ENCODE measurements at regions not wholly inside any gene's neighbourhood (a gene's known extent, or its start where the extent isn't known, plus 50 kb on each side); places are given as distances from the start of the nearest gene placed in this dataset.
A peak's percentile ranks its signal among the peaks of the same experiment; 100 is the strongest.
"Not testable (repeated sequence)": the region's sequence is repeated elsewhere in the genome, so short reads cannot be mapped to it uniquely, and the experiment has no call there.

- DNase-seq: no peak
Observed at GRCh38 chr2:16357188-16357587, 308.4 kb downstream of the CYRIA start.

- DNase-seq: no peak
Observed at GRCh38 chr2:16351541-16351940, 314.1 kb downstream of the CYRIA start.

- DNase-seq: no peak
Observed at GRCh38 chr2:16351137-16351536, 314.5 kb downstream of the CYRIA start.

- DNase-seq: no peak
Observed at GRCh38 chr2:16350211-16350610, 315.4 kb downstream of the CYRIA start.

GRCh38 chr2:16349811-16350210 lies 315.8 kb downstream of the CYRIA start:
- no peak for DNase-seq

GRCh38 chr2:16348821-16349515 lies 316.7 kb downstream of the CYRIA start:
- no peak for DNase-seq

GRCh38 chr2:16346671-16347070 lies 319.0 kb downstream of the CYRIA start:
- no peak for DNase-seq

GRCh38 chr2:16345231-16345630 lies 320.4 kb downstream of the CYRIA start:
- DNase-seq: not testable (repeated sequence)

- no peak for DNase-seq
Observed at GRCh38 chr2:16339206-16339605, 326.4 kb downstream of the CYRIA start.

GRCh38 chr2:16338026-16338425 lies 327.6 kb downstream of the CYRIA start:
- DNase-seq: no peak

- no peak for DNase-seq
Observed at GRCh38 chr2:16336916-16337315, 328.7 kb downstream of the CYRIA start.

- no peak for DNase-seq
Observed at GRCh38 chr2:16336491-16336890, 329.1 kb downstream of the CYRIA start.

- no peak for DNase-seq
Observed at GRCh38 chr2:16335947-16336346, 329.7 kb downstream of the CYRIA start.

- no peak for DNase-seq
Observed at GRCh38 chr2:16335604-16335930, 330.1 kb downstream of the CYRIA start.

GRCh38 chr2:16334886-16335603 lies 330.6 kb downstream of the CYRIA start:
- DNase-seq: no peak

- no peak for DNase-seq
Observed at GRCh38 chr2:16334366-16334765, 331.3 kb downstream of the CYRIA start.

- no peak for DNase-seq
Observed at GRCh38 chr2:16333681-16334080, 332.0 kb downstream of the CYRIA start.

- no peak for DNase-seq
Observed at GRCh38 chr2:16332681-16333557, 332.7 kb downstream of the CYRIA start.

GRCh38 chr2:16331772-16332171 lies 333.9 kb downstream of the CYRIA start:
- no peak for DNase-seq

- no peak for DNase-seq
Observed at GRCh38 chr2:16330982-16331381, 334.7 kb downstream of the CYRIA start.

GRCh38 chr2:16330571-16330970 lies 335.1 kb downstream of the CYRIA start:
- DNase-seq: no peak

- peak; percentile 73 for DNase-seq
Observed at GRCh38 chr2:16330012-16330411, 335.6 kb downstream of the CYRIA start.

GRCh38 chr2:16329421-16329820 lies 336.2 kb downstream of the CYRIA start:
- no peak for DNase-seq

Measured in NCI-H2227 treated with DMSO at 0.1 percent for 48 hours (cell line).